Suprapubic skin (tissue), 4 donors: ENCODE measurements at regions not wholly inside any gene's neighbourhood (a gene's known extent, or its start where the extent isn't known, plus 50 kb on each side); places are given as distances from the start of the nearest gene placed in this dataset.

Experiments
- DNase-seq, 2 donors: peaks; one replicate each; pipeline ENCODE4 v3.0.0-alpha.2; 2019; ENCODE audit warnings: low spot score in 2 of 2
- H3K27ac ChIP-seq: fragments of 200-600 bp; sonication (generic); one replicate; pipeline ENCODE4 v1.5.1; 2019
- H3K27me3 ChIP-seq: fragments of 200-600 bp; sonication (generic); one replicate; pipeline ENCODE4 v1.5.1; 2019
- H3K36me3 ChIP-seq: fragments of 200-600 bp; sonication (generic); one replicate; pipeline ENCODE4 v1.5.1; 2019
- H3K4me1 ChIP-seq: fragments of 200-600 bp; sonication (generic); one replicate; pipeline ENCODE4 v1.5.1; 2019
- H3K4me3 ChIP-seq: fragments of 200-600 bp; sonication (generic); one replicate; pipeline ENCODE4 v1.5.1; 2019; ENCODE audit warnings: mild to moderate bottlenecking
- H3K9me3 ChIP-seq: fragments of 200-600 bp; sonication (generic); one replicate; pipeline ENCODE4 v1.5.1; 2019
- CTCF ChIP-seq, 2 donors: fragments of 200-600 bp in 1 of 2; fragments of 450-650 bp in 1 of 2; sonication (generic) in 1 of 2; IDR thresholded peaks; one replicate each; pipeline ENCODE4 v1.5.1; 2016 to 2019; ENCODE audit warnings: antibody characterized with exemption in 2 of 2, mild to moderate bottlenecking in 1 of 2, moderate library complexity in 1 of 2
- EP300 ChIP-seq: sonication (generic); formaldehyde crosslinking; IDR thresholded peaks from one replicate; pipeline ENCODE4 v1.6.1; 2017; ENCODE audit warnings: antibody characterized with exemption
- POLR2A ChIP-seq, 2 donors: fragments of 450-650 bp; IDR thresholded peaks; one replicate each; pipeline ENCODE4 v1.6.1; 2017; ENCODE audit warnings: antibody characterized with exemption in 2 of 2, mild to moderate bottlenecking in 2 of 2, moderate library complexity in 2 of 2
- POLR2AphosphoS5 ChIP-seq, 3 donors: sonication (generic); formaldehyde crosslinking; IDR thresholded peaks; one replicate each; pipeline ENCODE4 v1.6.1; 2017; ENCODE audit warnings: antibody characterized with exemption in 3 of 3
- WGBS: methylation state at CpG from one replicate; pipeline ENCODE4 v1.1.5; 2018; 5-methylcytosine and 5-hydroxymethylcytosine counted together

GRCh38 chr17:73947281-73947965, 256.1 kb upstream of the RPL38 start:
- Histone ChIP-seq H3K4me3 (no peak overlapping the region), H3K36me3 (no peaks in the 10 kb centered on the region), H3K9me3 (no peaks in the 10 kb centered on the region), H3K27ac (no peak overlapping the region), H3K27me3 (peaks cover 28% of the 10 kb centered on the region), H3K4me1 (peaks cover 12% of the 10 kb centered on the region)
- no peak for DNase-seq
- TF ChIP-seq EP300 = no peak
- no peak for TF ChIP-seq POLR2A (IDR thresholded peaks at IDR 0.05)
- TF ChIP-seq POLR2AphosphoS5 (IDR thresholded peaks at IDR 0.05) = no peak
- TF ChIP-seq CTCF (IDR thresholded peaks at IDR 0.05) = no peak
- WGBS = 90% methylated on average over 13 of the region's 13 CpGs

DNA sequence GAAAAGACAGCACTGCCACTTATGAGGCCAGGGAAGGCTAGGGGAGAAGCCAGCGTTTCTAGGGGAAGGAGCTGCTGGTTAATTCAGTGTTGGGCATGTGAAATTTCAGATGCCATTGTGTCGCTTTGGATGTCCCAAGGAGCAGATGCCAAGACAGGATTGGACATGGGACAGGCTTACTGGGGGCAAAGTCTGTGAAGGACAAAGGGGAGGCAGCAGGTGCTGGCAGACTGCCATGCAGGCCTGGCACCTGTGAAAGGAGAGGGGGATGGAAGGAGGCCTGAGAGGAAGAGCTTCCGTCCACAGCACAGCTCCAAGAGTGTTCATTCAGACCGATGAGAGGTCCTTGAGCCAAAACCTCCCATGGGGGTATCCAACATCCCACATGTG, 255.5 kb upstream of the RPL38 start:
- 85% methylated on average over 4 of the region's 4 CpGs for WGBS
- Histone ChIP-seq H3K36me3 (no peaks in the 10 kb centered on the region), H3K4me1 (peaks cover 18% of the 10 kb centered on the region), H3K27ac (no peak overlapping the region), H3K9me3 (no peaks in the 10 kb centered on the region), H3K27me3 (peaks cover 33% of the 10 kb centered on the region), H3K4me3 (no peak overlapping the region)
- DNase-seq = no peak
- no peak for TF ChIP-seq POLR2AphosphoS5 (IDR thresholded peaks at IDR 0.05)
- TF ChIP-seq EP300 = no peak
- TF ChIP-seq CTCF (IDR thresholded peaks at IDR 0.05) = no peak
- no peak for TF ChIP-seq POLR2A (IDR thresholded peaks at IDR 0.05)

DNA sequence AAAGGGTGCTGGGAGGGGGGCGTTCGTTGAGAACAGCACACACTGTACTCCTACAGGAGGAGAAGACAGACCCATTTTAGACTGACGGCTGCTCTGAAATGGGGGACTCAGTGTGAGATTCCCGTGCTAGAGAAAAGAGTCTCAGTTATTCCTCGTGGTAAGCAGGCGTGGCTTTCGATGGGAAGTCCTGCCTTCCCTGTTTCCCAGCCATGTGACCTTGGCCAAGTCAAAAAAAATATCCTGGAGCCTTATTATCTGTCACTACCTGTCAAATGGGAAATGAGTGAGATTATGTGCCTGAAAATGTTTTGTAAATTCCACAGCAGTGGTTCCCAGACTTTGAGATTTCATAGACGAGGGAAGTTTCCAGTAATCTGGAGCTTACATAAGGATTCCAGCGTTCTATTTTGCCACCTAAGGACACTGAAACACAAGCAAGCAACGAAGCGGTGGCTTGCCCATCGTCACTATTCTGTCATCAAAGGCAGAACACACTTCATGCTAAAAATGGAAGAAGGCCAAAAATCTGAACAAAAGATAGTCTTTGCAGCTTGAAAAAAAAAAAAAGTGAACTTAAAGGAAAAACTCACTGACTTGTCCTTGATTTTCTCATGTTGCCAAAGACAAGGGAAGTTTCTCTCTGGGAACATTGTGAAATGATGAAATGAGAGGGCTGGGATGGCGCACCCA, 253.4 kb upstream of the RPL38 start:
- Histone ChIP-seq H3K36me3 (no peaks in the 10 kb centered on the region), H3K27ac (no peak overlapping the region), H3K4me3 (no peak overlapping the region), H3K27me3 (peaks cover 29% of the 10 kb centered on the region), H3K4me1 (peaks cover 24% of the 10 kb centered on the region), H3K9me3 (no peaks in the 10 kb centered on the region)
- 48% methylated on average over 13 of the region's 13 CpGs for WGBS
- no peak for DNase-seq
- TF ChIP-seq POLR2A (IDR thresholded peaks at IDR 0.05) = no peak
- TF ChIP-seq EP300 = no peak
- TF ChIP-seq POLR2AphosphoS5 (IDR thresholded peaks at IDR 0.05) = no peak
- no peak for TF ChIP-seq CTCF (IDR thresholded peaks at IDR 0.05)

- Histone ChIP-seq H3K36me3 (no peaks in the 10 kb centered on the region), H3K27me3 (peaks cover 29% of the 10 kb centered on the region)
- no peak for DNase-seq
Measured at GRCh38 chr17:73950593-73950914, 252.9 kb upstream of the RPL38 start.

More at GRCh38 chr17:73950593-73950914, 252.9 kb upstream of the RPL38 start:
- no peaks in the 10 kb centered on the region for H3K9me3 ChIP-seq
- no peak overlapping the region for H3K4me3 ChIP-seq
- peaks cover 24% of the 10 kb centered on the region for H3K4me1 ChIP-seq
- TF ChIP-seq POLR2AphosphoS5 (IDR thresholded peaks at IDR 0.05) (no peak), CTCF (IDR thresholded peaks at IDR 0.05) (no peak), POLR2A (IDR thresholded peaks at IDR 0.05) (no peak), EP300 (no peak)
- WGBS = 62% methylated on average over 8 of the region's 8 CpGs
- H3K27ac ChIP-seq = no peak overlapping the region
